CD14-positive monocyte (primary cell): ENCODE measurements at regions not wholly inside any gene's neighbourhood (a gene's known extent, or its start where the extent isn't known, plus 50 kb on each side); places are given as distances from the start of the nearest gene placed in this dataset.

ENCODE experiments used
- DNase-seq, 3 donors: peaks; one replicate each; pipeline ENCODE4 v3.0.0-alpha.2; 2011 to 2022
- H2AFZ ChIP-seq: 2 replicates; pipeline ENCODE4 v1.6.0; 2012; ENCODE audit warnings: mild to moderate bottlenecking, low read depth, low read length, inconsistent platforms; ENCODE audit not compliant: insufficient read depth, poor library complexity, severe bottlenecking
- H3K27ac ChIP-seq, 2 donors: 1 replicate in 1 of 2; 2 replicates in 1 of 2; pipeline ENCODE4 v1.5.1; 2012 to 2013; ENCODE audit warnings: low read length in 2 of 2, control low read depth in 1 of 2, inconsistent platforms in 1 of 2, low read depth in 1 of 2, mild to moderate bottlenecking in 1 of 2
- H3K27me3 ChIP-seq, 2 donors: one replicate each; pipeline versions ENCODE4 v1.6.0 to v1.6.1; 2011 to 2013; ENCODE audit warnings: low read length in 2 of 2; ENCODE audit not compliant: control insufficient read depth in 2 of 2, insufficient read depth in 2 of 2
- H3K36me3 ChIP-seq, 2 donors: replicated peaks in 1 of 2; 1 replicate in 1 of 2; 2 replicates in 1 of 2; pipeline versions ENCODE4 v1.5.1 to v1.6.1; 2012 to 2013; ENCODE audit warnings: low read length in 2 of 2, control low read depth in 1 of 2, inconsistent platforms in 1 of 2, mild to moderate bottlenecking in 1 of 2; ENCODE audit not compliant: insufficient read depth in 2 of 2, control insufficient read depth in 1 of 2
- H3K4me1 ChIP-seq, 2 donors: 1 replicate in 1 of 2; 2 replicates in 1 of 2; pipeline versions ENCODE4 v1.5.1 to v1.6.1; 2012 to 2013; ENCODE audit warnings: low read length in 2 of 2, control low read depth in 1 of 2, inconsistent platforms in 1 of 2, mild to moderate bottlenecking in 1 of 2, moderate library complexity in 1 of 2; ENCODE audit not compliant: insufficient read depth in 2 of 2, control insufficient read depth in 1 of 2
- H3K4me2 ChIP-seq: replicated peaks from 2 replicates; pipeline ENCODE3; 2012; ENCODE audit warnings: low read length, moderate library complexity, mild to moderate bottlenecking; ENCODE audit not compliant: poor library complexity, severe bottlenecking; ENCODE audit errors: extremely low read depth
- H3K4me3 ChIP-seq, 3 experiments: fragments of 200-600 bp in 1 of 3; sonication (generic) in 1 of 3; replicated peaks in 1 of 3; 1 replicate in 2 of 3; 2 replicates in 1 of 3; pipeline ENCODE4 v1.5.1; 2011 to 2013; ENCODE audit warnings: low read length in 3 of 3, mild to moderate bottlenecking in 3 of 3, control low read depth in 2 of 3, low read depth in 2 of 3, inconsistent platforms in 1 of 3, moderate library complexity in 1 of 3
- H3K79me2 ChIP-seq: 2 replicates; pipeline ENCODE4 v1.6.0; 2012; ENCODE audit warnings: mild to moderate bottlenecking, control low read depth, inconsistent platforms, low read length, moderate library complexity; ENCODE audit not compliant: insufficient read depth
- H3K9ac ChIP-seq: 2 replicates; pipeline ENCODE4 v1.6.0; 2017; ENCODE audit warnings: low read length, mild to moderate bottlenecking; ENCODE audit not compliant: insufficient read depth, poor library complexity, severe bottlenecking
- H3K9me3 ChIP-seq, 2 donors: replicated peaks in 1 of 2; 1 replicate in 1 of 2; 2 replicates in 1 of 2; pipeline versions ENCODE4 v1.5.1 to v1.6.1; 2012 to 2013; ENCODE audit warnings: low read length in 2 of 2, control low read depth in 1 of 2; ENCODE audit not compliant: control insufficient read depth in 1 of 2, insufficient read depth in 1 of 2
- H4K20me1 ChIP-seq: 2 replicates; pipeline ENCODE4 v1.6.0; 2012; ENCODE audit warnings: mild to moderate bottlenecking, low read length, control low read depth, moderate library complexity; ENCODE audit not compliant: insufficient read depth
- H3K27ac Mint-ChIP-seq, 7 donors: one replicate each; pipeline ENCODE4 v1.8.0; 2020; ENCODE audit warnings: mild to moderate bottlenecking in 7 of 7, mixed read lengths in 7 of 7, moderate library complexity in 6 of 7, inconsistent platforms in 2 of 7
- H3K27me3 Mint-ChIP-seq, 3 donors: one replicate each; pipeline ENCODE4 v1.8.0; 2021 to 2022; ENCODE audit warnings: low read depth in 3 of 3, mild to moderate bottlenecking in 3 of 3, mixed read lengths in 3 of 3, moderate library complexity in 3 of 3, inconsistent platforms in 1 of 3
- H3K36me3 Mint-ChIP-seq, 2 donors: one replicate each; pipeline ENCODE4 v1.8.0; 2020; ENCODE audit warnings: mixed read lengths in 2 of 2, inconsistent platforms in 1 of 2, mild to moderate bottlenecking in 1 of 2
- H3K4me1 Mint-ChIP-seq: one replicate; pipeline ENCODE4 v1.8.0; 2020; ENCODE audit warnings: mild to moderate bottlenecking, mixed read lengths
- H3K4me3 Mint-ChIP-seq, 2 donors: one replicate each; pipeline ENCODE4 v1.8.0; 2020; ENCODE audit warnings: mild to moderate bottlenecking in 2 of 2, mixed read lengths in 2 of 2, moderate library complexity in 1 of 2
- H3K9me3 Mint-ChIP-seq, 7 donors: one replicate each; pipeline ENCODE4 v1.8.0; 2020 to 2022; ENCODE audit warnings: mixed read lengths in 7 of 7, mild to moderate bottlenecking in 6 of 7, moderate library complexity in 6 of 7, inconsistent platforms in 2 of 7
- CTCF ChIP-seq: fragments of 200-600 bp; IDR thresholded peaks from one replicate; pipeline ENCODE4 v1.8.0; 2022; ENCODE audit warnings: antibody characterized with exemption, mild to moderate bottlenecking
- WGBS: methylation state at CpG from one replicate; pipeline ENCODE4 v1.1.5; 2013; ENCODE audit warnings: missing lambda C conversion rate; ENCODE audit not compliant: insufficient coverage; 5-methylcytosine and 5-hydroxymethylcytosine counted together
- intact Hi-C, 2 donors: fragments of 100-400 bp; cut with micrococcal nuclease; formaldehyde crosslinking; loops; one replicate each; pipeline versions ENCODE4 v1.15.0 to v1.15.1; 2023

GRCh38 chr3:157871248-157871647, 235.0 kb downstream of the SHOX2 start:
- H3K9me3 Mint-ChIP-seq: no peaks in the 10 kb centered on the region
- H3K27ac ChIP-seq: no peak overlapping the region
- H3K27me3 ChIP-seq: no peaks in the 10 kb centered on the region
- no peaks in the 10 kb centered on the region for H3K36me3 Mint-ChIP-seq
- no peaks in the 10 kb centered on the region for H3K9me3 ChIP-seq
- TF ChIP-seq CTCF: no peak
- no peaks in the 10 kb centered on the region for H4K20me1 ChIP-seq
- no peak overlapping the region for H3K9ac ChIP-seq
- no peaks in the 10 kb centered on the region for H3K27me3 Mint-ChIP-seq
- intact Hi-C loops: no loop called here
- H3K4me3 ChIP-seq: no peak overlapping the region
- no peak overlapping the region for H2AFZ ChIP-seq
- H3K4me1 ChIP-seq: peaks cover 9 to 20% of the 10 kb centered on the region in 2 donors
- peaks cover 12% of the 10 kb centered on the region for H3K4me1 Mint-ChIP-seq
- H3K27ac Mint-ChIP-seq: no peak overlapping the region
- H3K36me3 ChIP-seq: no peaks in the 10 kb centered on the region
- H3K4me2 ChIP-seq: no peak overlapping the region
- WGBS: no CpG with 5 or more reads among the region's 7 CpGs
- DNase-seq: no peak
- H3K4me3 Mint-ChIP-seq: no peak overlapping the region
- no peaks in the 10 kb centered on the region for H3K79me2 ChIP-seq

- intact Hi-C loops: loop anchor here in 1 of 2 donors (10.0 kb wide), 1 partner anchor 566 kb away; no protein-coding TSS in a partner anchor
- TF ChIP-seq CTCF: no peak
- no peak overlapping the region for H3K4me2 ChIP-seq
- H3K79me2 ChIP-seq: no peaks in the 10 kb centered on the region
- no peak overlapping the region for H3K4me3 ChIP-seq
- Mint-ChIP-seq H3K27ac (peak overlapping the region in 1 of 7 donors; percentile 54), H3K27me3 (no peaks in the 10 kb centered on the region), H3K4me3 (no peak overlapping the region), H3K36me3 (no peaks in the 10 kb centered on the region), H3K9me3 (no peaks in the 10 kb centered on the region), H3K4me1 (peaks cover 12% of the 10 kb centered on the region)
- no peaks in the 10 kb centered on the region for H3K9me3 ChIP-seq
- H4K20me1 ChIP-seq: no peaks in the 10 kb centered on the region
- H3K9ac ChIP-seq: no peak overlapping the region
- H3K27me3 ChIP-seq: no peaks in the 10 kb centered on the region
- no peak overlapping the region for H2AFZ ChIP-seq
- H3K36me3 ChIP-seq: no peaks in the 10 kb centered on the region
- H3K27ac ChIP-seq: no peak overlapping the region
- H3K4me1 ChIP-seq: peaks cover 9 to 20% of the 10 kb centered on the region in 2 donors
- DNase-seq: no peak
- 36% methylated on average over 2 of the region's 2 CpGs for whole genome bisulfite sequencing
Observed at GRCh38 chr3:157868946-157869345, 237.3 kb downstream of the SHOX2 start.
